GM23338 (cell line): ENCODE measurements at regions not wholly inside any gene's neighbourhood (a gene's known extent, or its start where the extent isn't known, plus 50 kb on each side); places are given as distances from the start of the nearest gene placed in this dataset.

Source experiments
- CREB1 ChIP-seq: fragments of 250-450 bp; sonication (Bioruptor Pico); IDR thresholded peaks from 2 replicates; pipeline ENCODE4 v1.5.0; 2020; ENCODE audit warnings: low read depth, mild to moderate bottlenecking, moderate library complexity
- EZH2 ChIP-seq: fragments of 200-600 bp; sonication (generic); IDR thresholded peaks from one replicate; pipeline ENCODE4 v1.8.0; 2017; ENCODE audit warnings: antibody characterized with exemption, mild to moderate bottlenecking, low read depth; ENCODE audit not compliant: unreplicated experiment
- EZH2phosphoT487 ChIP-seq: fragments of 200-600 bp; sonication (generic); IDR thresholded peaks from one replicate; pipeline ENCODE4 v1.8.1; 2018; ENCODE audit warnings: antibody characterized with exemption; ENCODE audit not compliant: unreplicated experiment
- JUNB ChIP-seq: IDR thresholded peaks from one replicate; pipeline ENCODE4 v1.6.1; 2016; ENCODE audit warnings: antibody characterized with exemption; ENCODE audit not compliant: unreplicated experiment
- NANOG ChIP-seq: IDR thresholded peaks from 2 replicates; pipeline ENCODE4 v1.6.1; 2016; ENCODE audit warnings: antibody characterized with exemption, borderline replicate concordance
- POLR2AphosphoS5 ChIP-seq: IDR thresholded peaks from 2 replicates; pipeline ENCODE4 v1.6.1; 2016; ENCODE audit warnings: antibody characterized with exemption, low read depth
- STAT1 ChIP-seq: IDR thresholded peaks from one replicate; pipeline ENCODE4 v1.6.1; 2016; ENCODE audit warnings: antibody characterized with exemption; ENCODE audit not compliant: unreplicated experiment
- ZNF114 ChIP-seq: fragments of 250-450 bp; sonication (Bioruptor Pico); IDR thresholded peaks from 2 replicates; pipeline ENCODE4 v1.5.0; 2020; ENCODE audit warnings: mild to moderate bottlenecking, moderate library complexity
- TF ChIP-seq, protein P1 (sequence below): fragments of 250-450 bp; sonication (Bioruptor Pico); IDR thresholded peaks from 2 replicates; pipeline ENCODE4 v1.5.0; 2020; ENCODE audit warnings: mild to moderate bottlenecking, moderate library complexity
- TF ChIP-seq, protein P2 (sequence below): IDR thresholded peaks from one replicate; pipeline ENCODE4 v1.6.1; 2018; ENCODE audit warnings: antibody characterized with exemption; ENCODE audit not compliant: unreplicated experiment
- TF ChIP-seq, protein P3 (sequence below): IDR thresholded peaks from 2 replicates; pipeline ENCODE4 v1.6.1; 2016; ENCODE audit warnings: antibody characterized with exemption

DNA sequence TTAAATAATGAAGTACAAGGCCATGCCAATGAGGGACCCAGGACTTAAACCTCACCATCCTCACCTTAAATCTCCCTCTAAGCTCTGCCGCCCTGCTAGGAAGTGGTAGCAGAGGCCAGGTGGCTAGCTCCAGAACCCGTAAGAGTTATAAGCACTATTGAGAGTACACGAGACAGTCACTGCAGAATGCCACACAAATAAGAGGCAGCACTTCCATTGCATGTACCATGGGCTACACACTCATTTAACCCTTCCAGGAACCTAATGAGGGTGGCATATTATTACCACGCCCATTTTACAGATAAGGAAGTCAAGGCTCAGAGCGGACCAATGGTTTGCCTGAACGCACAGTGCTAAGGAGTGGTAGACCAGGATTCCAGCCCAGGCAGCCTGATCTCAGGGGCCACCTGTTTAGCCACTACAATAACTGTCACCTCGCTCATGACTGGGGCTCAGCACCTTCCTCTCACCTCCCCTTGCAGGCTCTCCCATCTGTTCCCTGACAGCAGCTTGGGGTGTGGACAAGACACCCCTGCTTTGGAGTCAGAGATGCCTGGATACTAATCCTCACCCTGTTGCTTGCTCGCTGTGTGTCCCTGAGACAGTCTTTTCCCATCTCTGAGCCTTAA is 54.8 kb upstream of the ID3 start (continued):
- TF ChIP-seq, protein P1, sequence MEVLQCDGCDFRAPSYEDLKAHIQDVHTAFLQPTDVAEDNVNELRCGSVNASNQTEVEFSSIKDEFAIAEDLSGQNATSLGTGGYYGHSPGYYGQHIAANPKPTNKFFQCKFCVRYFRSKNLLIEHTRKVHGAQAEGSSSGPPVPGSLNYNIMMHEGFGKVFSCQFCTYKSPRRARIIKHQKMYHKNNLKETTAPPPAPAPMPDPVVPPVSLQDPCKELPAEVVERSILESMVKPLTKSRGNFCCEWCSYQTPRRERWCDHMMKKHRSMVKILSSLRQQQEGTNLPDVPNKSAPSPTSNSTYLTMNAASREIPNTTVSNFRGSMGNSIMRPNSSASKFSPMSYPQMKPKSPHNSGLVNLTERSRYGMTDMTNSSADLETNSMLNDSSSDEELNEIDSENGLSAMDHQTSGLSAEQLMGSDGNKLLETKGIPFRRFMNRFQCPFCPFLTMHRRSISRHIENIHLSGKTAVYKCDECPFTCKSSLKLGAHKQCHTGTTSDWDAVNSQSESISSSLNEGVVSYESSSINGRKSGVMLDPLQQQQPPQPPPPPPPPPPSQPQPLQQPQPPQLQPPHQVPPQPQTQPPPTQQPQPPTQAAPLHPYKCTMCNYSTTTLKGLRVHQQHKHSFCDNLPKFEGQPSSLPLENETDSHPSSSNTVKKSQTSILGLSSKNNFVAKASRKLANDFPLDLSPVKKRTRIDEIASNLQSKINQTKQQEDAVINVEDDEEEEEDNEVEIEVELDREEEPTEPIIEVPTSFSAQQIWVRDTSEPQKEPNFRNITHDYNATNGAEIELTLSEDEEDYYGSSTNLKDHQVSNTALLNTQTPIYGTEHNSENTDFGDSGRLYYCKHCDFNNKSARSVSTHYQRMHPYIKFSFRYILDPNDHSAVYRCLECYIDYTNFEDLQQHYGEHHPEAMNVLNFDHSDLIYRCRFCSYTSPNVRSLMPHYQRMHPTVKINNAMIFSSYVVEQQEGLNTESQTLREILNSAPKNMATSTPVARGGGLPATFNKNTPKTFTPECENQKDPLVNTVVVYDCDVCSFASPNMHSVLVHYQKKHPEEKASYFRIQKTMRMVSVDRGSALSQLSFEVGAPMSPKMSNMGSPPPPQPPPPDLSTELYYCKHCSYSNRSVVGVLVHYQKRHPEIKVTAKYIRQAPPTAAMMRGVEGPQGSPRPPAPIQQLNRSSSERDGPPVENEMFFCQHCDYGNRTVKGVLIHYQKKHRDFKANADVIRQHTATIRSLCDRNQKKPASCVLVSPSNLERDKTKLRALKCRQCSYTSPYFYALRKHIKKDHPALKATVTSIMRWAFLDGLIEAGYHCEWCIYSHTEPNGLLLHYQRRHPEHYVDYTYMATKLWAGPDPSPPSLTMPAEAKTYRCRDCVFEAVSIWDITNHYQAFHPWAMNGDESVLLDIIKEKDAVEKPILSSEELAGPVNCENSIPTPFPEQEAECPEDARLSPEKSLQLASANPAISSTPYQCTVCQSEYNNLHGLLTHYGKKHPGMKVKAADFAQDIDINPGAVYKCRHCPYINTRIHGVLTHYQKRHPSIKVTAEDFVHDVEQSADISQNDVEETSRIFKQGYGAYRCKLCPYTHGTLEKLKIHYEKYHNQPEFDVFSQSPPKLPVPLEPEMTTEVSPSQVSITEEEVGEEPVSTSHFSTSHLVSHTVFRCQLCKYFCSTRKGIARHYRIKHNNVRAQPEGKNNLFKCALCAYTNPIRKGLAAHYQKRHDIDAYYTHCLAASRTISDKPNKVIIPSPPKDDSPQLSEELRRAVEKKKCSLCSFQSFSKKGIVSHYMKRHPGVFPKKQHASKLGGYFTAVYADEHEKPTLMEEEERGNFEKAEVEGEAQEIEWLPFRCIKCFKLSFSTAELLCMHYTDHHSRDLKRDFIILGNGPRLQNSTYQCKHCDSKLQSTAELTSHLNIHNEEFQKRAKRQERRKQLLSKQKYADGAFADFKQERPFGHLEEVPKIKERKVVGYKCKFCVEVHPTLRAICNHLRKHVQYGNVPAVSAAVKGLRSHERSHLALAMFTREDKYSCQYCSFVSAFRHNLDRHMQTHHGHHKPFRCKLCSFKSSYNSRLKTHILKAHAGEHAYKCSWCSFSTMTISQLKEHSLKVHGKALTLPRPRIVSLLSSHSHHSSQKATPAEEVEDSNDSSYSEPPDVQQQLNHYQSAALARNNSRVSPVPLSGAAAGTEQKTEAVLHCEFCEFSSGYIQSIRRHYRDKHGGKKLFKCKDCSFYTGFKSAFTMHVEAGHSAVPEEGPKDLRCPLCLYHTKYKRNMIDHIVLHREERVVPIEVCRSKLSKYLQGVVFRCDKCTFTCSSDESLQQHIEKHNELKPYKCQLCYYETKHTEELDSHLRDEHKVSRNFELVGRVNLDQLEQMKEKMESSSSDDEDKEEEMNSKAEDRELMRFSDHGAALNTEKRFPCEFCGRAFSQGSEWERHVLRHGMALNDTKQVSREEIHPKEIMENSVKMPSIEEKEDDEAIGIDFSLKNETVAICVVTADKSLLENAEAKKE: no peak
- TF ChIP-seq EZH2phosphoT487: no peak
- TF ChIP-seq EZH2: no peak
- no peak for TF ChIP-seq JUNB
- TF ChIP-seq, protein P2, sequence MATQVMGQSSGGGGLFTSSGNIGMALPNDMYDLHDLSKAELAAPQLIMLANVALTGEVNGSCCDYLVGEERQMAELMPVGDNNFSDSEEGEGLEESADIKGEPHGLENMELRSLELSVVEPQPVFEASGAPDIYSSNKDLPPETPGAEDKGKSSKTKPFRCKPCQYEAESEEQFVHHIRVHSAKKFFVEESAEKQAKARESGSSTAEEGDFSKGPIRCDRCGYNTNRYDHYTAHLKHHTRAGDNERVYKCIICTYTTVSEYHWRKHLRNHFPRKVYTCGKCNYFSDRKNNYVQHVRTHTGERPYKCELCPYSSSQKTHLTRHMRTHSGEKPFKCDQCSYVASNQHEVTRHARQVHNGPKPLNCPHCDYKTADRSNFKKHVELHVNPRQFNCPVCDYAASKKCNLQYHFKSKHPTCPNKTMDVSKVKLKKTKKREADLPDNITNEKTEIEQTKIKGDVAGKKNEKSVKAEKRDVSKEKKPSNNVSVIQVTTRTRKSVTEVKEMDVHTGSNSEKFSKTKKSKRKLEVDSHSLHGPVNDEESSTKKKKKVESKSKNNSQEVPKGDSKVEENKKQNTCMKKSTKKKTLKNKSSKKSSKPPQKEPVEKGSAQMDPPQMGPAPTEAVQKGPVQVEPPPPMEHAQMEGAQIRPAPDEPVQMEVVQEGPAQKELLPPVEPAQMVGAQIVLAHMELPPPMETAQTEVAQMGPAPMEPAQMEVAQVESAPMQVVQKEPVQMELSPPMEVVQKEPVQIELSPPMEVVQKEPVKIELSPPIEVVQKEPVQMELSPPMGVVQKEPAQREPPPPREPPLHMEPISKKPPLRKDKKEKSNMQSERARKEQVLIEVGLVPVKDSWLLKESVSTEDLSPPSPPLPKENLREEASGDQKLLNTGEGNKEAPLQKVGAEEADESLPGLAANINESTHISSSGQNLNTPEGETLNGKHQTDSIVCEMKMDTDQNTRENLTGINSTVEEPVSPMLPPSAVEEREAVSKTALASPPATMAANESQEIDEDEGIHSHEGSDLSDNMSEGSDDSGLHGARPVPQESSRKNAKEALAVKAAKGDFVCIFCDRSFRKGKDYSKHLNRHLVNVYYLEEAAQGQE: no peak
- TF ChIP-seq, protein P3, sequence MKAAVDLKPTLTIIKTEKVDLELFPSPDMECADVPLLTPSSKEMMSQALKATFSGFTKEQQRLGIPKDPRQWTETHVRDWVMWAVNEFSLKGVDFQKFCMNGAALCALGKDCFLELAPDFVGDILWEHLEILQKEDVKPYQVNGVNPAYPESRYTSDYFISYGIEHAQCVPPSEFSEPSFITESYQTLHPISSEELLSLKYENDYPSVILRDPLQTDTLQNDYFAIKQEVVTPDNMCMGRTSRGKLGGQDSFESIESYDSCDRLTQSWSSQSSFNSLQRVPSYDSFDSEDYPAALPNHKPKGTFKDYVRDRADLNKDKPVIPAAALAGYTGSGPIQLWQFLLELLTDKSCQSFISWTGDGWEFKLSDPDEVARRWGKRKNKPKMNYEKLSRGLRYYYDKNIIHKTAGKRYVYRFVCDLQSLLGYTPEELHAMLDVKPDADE: no peak
- TF ChIP-seq POLR2AphosphoS5: no peak
- no peak for TF ChIP-seq STAT1
- no peak for TF ChIP-seq NANOG
- no peak for TF ChIP-seq ZNF114 (CRISPR knock-in tag)
- no peak for TF ChIP-seq CREB1 (CRISPR knock-in tag)
